ENCODE measurements at regions not wholly inside any gene's neighbourhood (a gene's known extent, or its start where the extent isn't known, plus 50 kb on each side); places are given as distances from the start of the nearest gene placed in this dataset.

- TF ChIP-seq CTCF (IDR thresholded peaks at IDR 0.05) (no peak), POLR2A (IDR thresholded peaks at IDR 0.05) (no peak)
Measured at GRCh38 chr7:142503036-142503435, 245.2 kb upstream of the PRSS58 start.

Measured in testis (tissue), 2 donors.